Right atrium auricular region (tissue), 2 donors: ENCODE measurements at regions not wholly inside any gene's neighbourhood (a gene's known extent, or its start where the extent isn't known, plus 50 kb on each side); places are given as distances from the start of the nearest gene placed in this dataset.

Experiments
- DNase-seq: peaks from one replicate; pipeline ENCODE4 v3.0.0-alpha.2; 2019; ENCODE audit warnings: low spot score
- H3K27ac ChIP-seq, 2 donors: fragments of 200-600 bp; sonication (generic); 1 replicate in 1 of 2; 2 replicates in 1 of 2; pipeline ENCODE4 v1.5.1; 2016 to 2019
- H3K27me3 ChIP-seq, 2 donors: fragments of 200-600 bp; sonication (generic); one replicate each; pipeline versions ENCODE4 v1.5.1 to v1.6.0; 2017 to 2019
- H3K36me3 ChIP-seq: fragments of 200-600 bp; sonication (generic); one replicate; pipeline ENCODE4 v1.5.1; 2016
- H3K4me1 ChIP-seq, 2 donors: fragments of 200-600 bp; sonication (generic); one replicate each; pipeline versions ENCODE4 v1.5.1 to v1.6.0; 2017 to 2019
- H3K4me3 ChIP-seq, 2 donors: fragments of 200-600 bp; sonication (generic); 1 replicate in 1 of 2; 2 replicates in 1 of 2; pipeline ENCODE4 v1.5.1; 2017 to 2019; ENCODE audit warnings: mild to moderate bottlenecking in 1 of 2, moderate library complexity in 1 of 2
- H3K9me3 ChIP-seq, 2 donors: fragments of 200-600 bp; sonication (generic); one replicate each; pipeline ENCODE4 v1.5.1; 2019
- CTCF ChIP-seq, 2 donors: fragments of 200-600 bp; sonication (generic); IDR thresholded peaks; one replicate each; pipeline ENCODE4 v1.5.1; 2019; ENCODE audit warnings: antibody characterized with exemption in 2 of 2

- H3K27me3 ChIP-seq, result peaks cover 0 to 14% of the 10 kb centered on the region in 2 donors
- H3K27ac ChIP-seq, result no peak overlapping the region
- no peak overlapping the region for H3K4me3 ChIP-seq
- no peak for DNase-seq
- H3K36me3 ChIP-seq, result no peaks in the 10 kb centered on the region
- H3K4me1 ChIP-seq, result peaks cover 0 to 13% of the 10 kb centered on the region in 2 donors
- no peak for TF ChIP-seq CTCF (IDR thresholded peaks at IDR 0.05)
- H3K9me3 ChIP-seq, result no peaks in the 10 kb centered on the region
Observed at GRCh38 chr4:1472911-1473518, 66.8 kb upstream of the NKX1-1 start.

- DNase-seq, result no peak
- Histone ChIP-seq H3K4me3 (no peak overlapping the region), H3K27me3 (peaks cover 0 to 14% of the 10 kb centered on the region in 2 donors), H3K36me3 (no peaks in the 10 kb centered on the region), H3K27ac (no peak overlapping the region), H3K9me3 (no peaks in the 10 kb centered on the region), H3K4me1 (peaks cover 0 to 13% of the 10 kb centered on the region in 2 donors)
- no peak for TF ChIP-seq CTCF (IDR thresholded peaks at IDR 0.05)
Observed at GRCh38 chr4:1472148-1472797, 66.0 kb upstream of the NKX1-1 start.

- TF ChIP-seq CTCF (IDR thresholded peaks at IDR 0.05), result no peak
- no peak for DNase-seq
- no peak overlapping the region for H3K4me3 ChIP-seq
- H3K27me3 ChIP-seq, result peaks cover 0 to 14% of the 10 kb centered on the region in 2 donors
- H3K36me3 ChIP-seq, result no peaks in the 10 kb centered on the region
- peaks cover 0 to 13% of the 10 kb centered on the region in 2 donors for H3K4me1 ChIP-seq
- no peaks in the 10 kb centered on the region for H3K9me3 ChIP-seq
- no peak overlapping the region for H3K27ac ChIP-seq
Observed at GRCh38 chr4:1471443-1472147, 65.4 kb upstream of the NKX1-1 start.

DNA sequence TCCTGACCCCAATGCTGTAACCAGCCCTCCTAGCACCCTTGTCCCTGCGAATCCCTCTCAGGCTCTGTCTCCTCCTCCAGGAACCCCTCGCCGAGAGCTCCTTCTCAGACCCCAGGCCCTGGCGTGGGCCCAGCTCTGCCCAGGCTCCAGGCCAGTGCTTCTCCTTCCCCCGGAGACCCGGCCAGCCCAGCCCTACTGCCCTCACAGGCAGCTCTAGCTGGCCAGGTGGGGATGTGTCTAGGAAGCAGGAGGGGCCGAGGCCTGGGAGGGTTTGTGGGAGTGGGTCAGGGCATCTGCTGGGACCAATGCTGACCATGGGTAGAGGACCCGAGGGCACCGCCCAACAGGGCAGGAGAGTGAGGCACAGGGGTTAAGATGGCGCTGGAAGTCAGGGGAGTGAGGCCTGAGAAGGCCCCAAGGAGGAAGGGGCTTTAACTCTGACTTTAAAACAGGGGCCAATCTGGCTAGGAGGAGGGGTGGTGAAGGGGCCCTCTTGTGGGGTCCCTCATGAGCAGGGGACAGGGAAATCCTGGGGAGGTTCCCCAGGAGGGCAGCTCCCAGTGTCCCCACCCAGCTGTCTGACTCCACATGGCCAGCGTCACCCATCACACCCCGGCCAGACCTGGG lies 64.7 kb upstream of the NKX1-1 start:
- Histone ChIP-seq H3K9me3 (no peaks in the 10 kb centered on the region), H3K4me3 (no peak overlapping the region), H3K36me3 (no peaks in the 10 kb centered on the region), H3K27me3 (peaks cover 0 to 14% of the 10 kb centered on the region in 2 donors), H3K4me1 (peaks cover 0 to 13% of the 10 kb centered on the region in 2 donors), H3K27ac (no peak overlapping the region)
- no peak for TF ChIP-seq CTCF (IDR thresholded peaks at IDR 0.05)
- DNase-seq, result no peak

GRCh38 chr4:1470393-1470670 lies 64.1 kb upstream of the NKX1-1 start:
- no peak overlapping the region for H3K27ac ChIP-seq
- H3K4me1 ChIP-seq, result peaks cover 0 to 13% of the 10 kb centered on the region in 2 donors
- no peak for TF ChIP-seq CTCF (IDR thresholded peaks at IDR 0.05)
- H3K36me3 ChIP-seq, result no peaks in the 10 kb centered on the region
- no peaks in the 10 kb centered on the region for H3K9me3 ChIP-seq
- H3K27me3 ChIP-seq, result peaks cover 0 to 14% of the 10 kb centered on the region in 2 donors
- H3K4me3 ChIP-seq, result no peak overlapping the region
- no peak for DNase-seq
